GM10266 (cell line): ENCODE measurements at regions not wholly inside any gene's neighbourhood (a gene's known extent, or its start where the extent isn't known, plus 50 kb on each side); places are given as distances from the start of the nearest gene placed in this dataset.

Source experiments
- DNase-seq: peaks from one replicate; pipeline ENCODE4 v3.0.0; 2012; ENCODE audit errors: extremely low spot score
- CTCF ChIP-seq: IDR thresholded peaks from 2 replicates; pipeline ENCODE4 v1.5.1; 2012; ENCODE audit warnings: mild to moderate bottlenecking, low read depth; ENCODE audit not compliant: control insufficient read depth, insufficient read depth; ENCODE audit errors: missing control alignments

DNA sequence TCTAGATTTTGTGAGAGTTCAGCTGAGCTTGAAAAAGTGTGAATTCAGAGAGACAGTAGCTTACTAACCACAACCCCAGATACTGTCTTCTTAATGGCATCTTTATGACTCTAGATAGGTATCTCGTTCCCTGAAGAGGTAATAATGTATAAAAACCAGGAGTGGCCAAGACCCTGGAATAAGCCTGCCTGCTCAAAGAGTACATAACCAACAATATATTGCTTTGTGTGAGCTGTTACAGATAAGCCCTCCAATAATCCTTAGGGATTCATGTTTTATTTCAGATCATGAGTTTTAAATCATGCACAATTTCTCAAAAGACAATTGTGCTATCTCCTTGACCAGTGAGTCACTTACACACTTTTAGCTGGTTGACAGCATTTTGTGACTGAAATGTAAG, 327.8 kb upstream of the ADGRB3 start:
- no peak for DNase-seq

DNA sequence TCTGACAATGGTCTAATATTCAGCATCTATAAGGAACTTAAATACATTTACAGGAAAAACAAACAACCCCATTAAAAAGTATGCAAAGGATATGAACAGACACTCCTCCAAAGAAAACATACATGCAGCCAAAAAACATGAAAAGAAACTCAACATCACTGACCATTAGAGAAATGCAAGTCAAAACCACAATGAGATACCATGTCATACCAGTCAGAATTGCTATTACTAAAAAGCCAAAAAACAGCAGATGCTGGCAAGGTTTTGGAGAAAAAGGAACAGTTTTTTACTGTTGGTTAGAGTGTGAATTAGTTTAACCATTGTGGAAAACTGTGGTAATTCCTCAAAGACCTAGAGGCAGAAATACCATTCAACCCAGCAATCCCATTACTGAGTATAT, 339.0 kb upstream of the ADGRB3 start:
- no peak for DNase-seq
- TF ChIP-seq CTCF, result no peak

More for the DNA sequence above, 327.8 kb upstream of the ADGRB3 start:
- TF ChIP-seq CTCF, result no peak

DNA sequence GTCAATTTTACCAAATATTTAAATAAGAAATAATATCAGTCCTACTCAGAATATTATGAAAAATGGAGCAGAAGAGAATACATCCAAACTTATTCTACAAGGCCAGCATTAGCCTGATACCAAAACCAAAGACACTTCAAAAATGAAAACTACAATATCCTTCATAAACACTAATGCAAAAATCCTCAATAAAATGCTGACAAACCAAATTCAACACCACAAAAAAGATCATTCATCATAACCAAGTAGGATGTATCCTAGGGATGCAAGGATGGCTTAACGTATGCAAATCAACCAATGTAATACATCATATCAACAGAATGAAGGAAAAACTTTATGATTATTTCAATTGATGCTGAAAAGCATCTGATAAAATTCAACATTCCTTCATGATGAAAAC, 352.4 kb upstream of the ADGRB3 start:
- DNase-seq, result no peak
- no peak for TF ChIP-seq CTCF

GRCh38 chr6:68279793-68280557, 355.1 kb upstream of the ADGRB3 start:
- no peak for DNase-seq
- TF ChIP-seq CTCF, result no peak

DNA sequence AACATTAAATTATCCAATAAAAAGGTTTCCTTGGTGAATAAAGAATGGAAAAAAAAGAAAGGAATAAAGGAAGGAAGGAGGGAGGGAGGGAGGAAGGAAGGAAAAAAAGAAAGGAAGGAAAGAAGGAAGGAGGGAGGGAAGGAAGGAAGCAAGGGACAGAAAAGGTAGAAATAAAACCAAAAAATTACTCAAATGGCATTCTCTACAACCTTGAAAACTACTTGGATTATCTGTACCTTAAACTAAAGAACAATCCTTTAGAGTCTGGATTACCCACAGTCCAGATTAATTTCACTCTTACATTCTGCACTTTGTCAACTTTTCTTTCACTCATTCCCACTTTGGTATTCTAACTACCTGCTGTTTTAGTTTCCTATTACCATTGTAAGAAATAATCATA, 361.8 kb upstream of the ADGRB3 start:
- DNase-seq, result no peak
- TF ChIP-seq CTCF, result no peak

GRCh38 chr6:68256391-68256790, 378.7 kb upstream of the ADGRB3 start:
- TF ChIP-seq CTCF, result no peak
- no peak for DNase-seq

DNA sequence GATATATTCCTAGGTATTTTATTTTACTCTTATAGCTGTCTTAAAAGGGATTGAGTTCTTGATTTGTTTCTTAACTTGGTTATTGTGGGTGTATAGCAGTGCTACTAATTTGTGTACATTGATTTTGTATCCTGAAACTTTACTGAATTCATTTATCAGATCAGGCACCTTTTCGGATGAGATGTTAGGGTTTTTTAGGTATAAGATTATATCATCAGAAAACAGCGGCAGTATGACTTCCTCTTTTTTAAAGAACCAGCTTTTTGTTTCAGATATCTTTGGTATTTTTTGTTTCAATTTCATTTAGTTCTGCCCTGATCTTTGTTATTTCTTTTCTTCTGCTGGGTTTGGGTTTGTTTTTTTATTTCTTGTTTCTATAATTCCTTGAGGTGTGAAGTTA, 382.4 kb upstream of the ADGRB3 start:
- TF ChIP-seq CTCF, result no peak

More for the DNA sequence above, 382.4 kb upstream of the ADGRB3 start:
- DNase-seq, result no peak
